ENCODE measurements at regions not wholly inside any gene's neighbourhood (a gene's known extent, or its start where the extent isn't known, plus 50 kb on each side); places are given as distances from the start of the nearest gene placed in this dataset.

DNA sequence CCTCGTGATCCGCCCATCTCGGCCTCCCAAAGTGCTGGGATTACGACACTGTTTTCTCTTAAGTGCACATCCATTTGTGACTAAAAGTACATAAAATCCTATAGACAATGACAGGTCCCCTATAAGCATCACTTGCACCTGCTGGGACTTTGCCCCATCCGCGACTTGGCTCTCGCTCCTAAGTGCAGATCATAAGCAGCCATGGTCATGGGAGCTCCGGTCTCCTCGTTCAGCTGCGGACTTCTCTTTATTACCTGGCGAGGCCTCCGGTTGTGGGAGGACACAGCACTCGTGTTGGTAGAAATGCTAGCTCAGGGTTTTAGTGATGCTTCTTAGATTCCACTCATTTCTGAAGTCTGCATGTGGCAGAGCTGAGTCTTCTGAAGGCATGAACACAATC is 92.7 kb upstream of the ST6GAL2 start:
- H3K9me3 ChIP-seq (ENCODE audit: control insufficient read depth, insufficient read depth, low read length): no peaks in the 10 kb centered on the region
- no peak overlapping the region for H3K4me3 ChIP-seq (ENCODE audit: low read depth, low read length)
- no peak overlapping the region for H3K9ac ChIP-seq (ENCODE audit: low read depth, low read length)
- H3K4me1 ChIP-seq (ENCODE audit: control insufficient read depth, insufficient read depth, low read length): no peaks in the 10 kb centered on the region
- no peaks in the 10 kb centered on the region for H3K36me3 ChIP-seq (ENCODE audit: control insufficient read depth, insufficient read depth, low read length)
- no peak overlapping the region for H3K27ac ChIP-seq (ENCODE audit: low read depth, low read length)
- no peaks in the 10 kb centered on the region for H3K27me3 ChIP-seq (ENCODE audit: control insufficient read depth, insufficient read depth, low read length)

DNA sequence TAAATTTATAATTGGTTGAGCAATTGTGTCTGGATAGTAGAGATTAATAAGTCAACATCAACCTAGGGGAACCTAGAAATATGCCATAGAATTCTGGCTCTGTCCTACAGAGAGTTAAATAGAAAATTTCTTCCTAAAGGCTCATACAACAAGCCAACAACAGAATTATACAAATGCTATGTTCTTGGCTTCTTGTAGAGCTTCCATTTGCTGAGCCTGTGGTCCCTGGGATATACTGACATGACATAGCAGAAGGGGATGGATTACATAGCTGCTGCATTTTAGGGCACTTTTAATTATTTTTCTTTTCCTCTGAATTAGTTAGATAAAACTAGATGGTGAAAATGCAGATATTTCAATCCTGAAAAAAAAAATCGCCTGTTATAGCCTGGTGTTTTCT is 95.5 kb upstream of the ST6GAL2 start:
- Histone ChIP-seq H3K9me3 (ENCODE audit: control insufficient read depth, insufficient read depth, low read length) (no peaks in the 10 kb centered on the region), H3K27ac (ENCODE audit: low read depth, low read length) (no peak overlapping the region), H3K4me3 (ENCODE audit: low read depth, low read length) (no peak overlapping the region), H3K36me3 (ENCODE audit: control insufficient read depth, insufficient read depth, low read length) (no peaks in the 10 kb centered on the region), H3K4me1 (ENCODE audit: control insufficient read depth, insufficient read depth, low read length) (no peaks in the 10 kb centered on the region), H3K9ac (ENCODE audit: low read depth, low read length) (no peak overlapping the region), H3K27me3 (ENCODE audit: control insufficient read depth, insufficient read depth, low read length) (no peaks in the 10 kb centered on the region)

DNA sequence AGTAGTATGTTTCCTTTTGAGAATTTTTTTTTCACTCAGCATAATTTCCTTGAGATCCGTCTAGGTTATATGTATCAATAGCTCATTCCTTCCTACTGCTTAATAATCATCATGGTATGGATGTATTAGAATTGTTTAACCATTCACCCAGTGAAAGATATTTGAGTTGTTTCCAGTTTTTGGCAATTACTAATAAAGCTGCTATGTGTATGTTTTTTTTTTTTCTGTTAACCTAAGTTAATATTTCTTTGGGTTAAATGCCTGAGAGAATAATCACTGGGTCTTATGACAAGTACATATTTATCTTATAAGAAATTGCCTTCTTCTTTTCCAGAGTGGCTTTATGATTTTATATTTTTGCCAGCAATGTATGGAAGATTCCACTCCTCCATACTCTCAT is 96.4 kb upstream of the ST6GAL2 start:
- no peaks in the 10 kb centered on the region for H3K36me3 ChIP-seq (ENCODE audit: control insufficient read depth, insufficient read depth, low read length)
- no peak overlapping the region for H3K4me3 ChIP-seq (ENCODE audit: low read depth, low read length)
- H3K9ac ChIP-seq (ENCODE audit: low read depth, low read length): no peak overlapping the region
- no peaks in the 10 kb centered on the region for H3K9me3 ChIP-seq (ENCODE audit: control insufficient read depth, insufficient read depth, low read length)
- no peaks in the 10 kb centered on the region for H3K27me3 ChIP-seq (ENCODE audit: control insufficient read depth, insufficient read depth, low read length)
- no peak overlapping the region for H3K27ac ChIP-seq (ENCODE audit: low read depth, low read length)
- no peaks in the 10 kb centered on the region for H3K4me1 ChIP-seq (ENCODE audit: control insufficient read depth, insufficient read depth, low read length)

DNA sequence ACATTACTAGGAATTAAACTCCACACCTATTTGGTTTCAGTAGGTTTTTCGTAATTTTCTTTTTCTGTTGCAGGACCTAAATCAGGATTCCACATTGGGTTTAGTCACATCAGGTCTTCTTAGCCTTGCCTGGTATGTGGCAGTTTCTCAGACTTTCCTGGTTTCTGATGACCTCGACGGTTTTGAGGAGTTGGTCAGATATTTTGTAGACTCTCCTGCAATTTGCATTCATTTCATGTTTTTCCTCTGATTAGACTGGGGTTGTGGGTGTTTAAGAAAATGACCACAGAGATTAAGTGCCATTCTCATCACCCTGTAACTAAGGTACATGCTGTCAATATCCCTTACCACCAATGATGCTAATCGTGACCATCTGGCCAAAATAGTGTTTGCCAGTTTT is 97.3 kb upstream of the ST6GAL2 start:
- Histone ChIP-seq H3K9ac (ENCODE audit: low read depth, low read length) (no peak overlapping the region), H3K4me3 (ENCODE audit: low read depth, low read length) (no peak overlapping the region), H3K27ac (ENCODE audit: low read depth, low read length) (no peak overlapping the region), H3K36me3 (ENCODE audit: control insufficient read depth, insufficient read depth, low read length) (no peaks in the 10 kb centered on the region), H3K27me3 (ENCODE audit: control insufficient read depth, insufficient read depth, low read length) (no peaks in the 10 kb centered on the region), H3K4me1 (ENCODE audit: control insufficient read depth, insufficient read depth, low read length) (peaks cover 2% of the 10 kb centered on the region; the same call in 1 of the 2 replicates), H3K9me3 (ENCODE audit: control insufficient read depth, insufficient read depth, low read length) (no peaks in the 10 kb centered on the region)

DNA sequence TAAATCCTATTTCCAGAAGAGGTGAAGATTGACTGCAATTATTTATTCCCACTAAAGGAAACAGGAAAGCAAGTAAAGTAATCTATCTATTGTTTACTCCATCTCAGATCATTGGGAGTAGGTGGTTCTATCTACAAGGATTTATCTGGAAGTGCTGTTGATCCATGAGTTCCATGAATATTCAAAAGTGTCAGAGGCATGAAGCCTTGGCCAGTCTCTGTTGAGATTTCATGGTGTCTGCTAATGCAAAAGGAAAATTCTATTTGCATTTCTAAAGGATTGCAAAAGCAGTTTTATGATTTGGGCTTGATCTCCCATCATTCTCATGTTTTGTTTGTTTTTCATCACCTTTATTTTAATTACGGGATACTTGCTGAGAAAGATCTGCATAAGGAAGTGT is 102.4 kb upstream of the ST6GAL2 start:
- Histone ChIP-seq H3K27ac (ENCODE audit: low read depth, low read length) (no peak overlapping the region), H3K9me3 (ENCODE audit: control insufficient read depth, insufficient read depth, low read length) (no peaks in the 10 kb centered on the region), H3K27me3 (ENCODE audit: control insufficient read depth, insufficient read depth, low read length) (no peaks in the 10 kb centered on the region), H3K36me3 (ENCODE audit: control insufficient read depth, insufficient read depth, low read length) (no peaks in the 10 kb centered on the region), H3K4me1 (ENCODE audit: control insufficient read depth, insufficient read depth, low read length) (peaks cover 10% of the 10 kb centered on the region; the same call in 1 of the 2 replicates), H3K4me3 (ENCODE audit: low read depth, low read length) (no peak overlapping the region), H3K9ac (ENCODE audit: low read depth, low read length) (no peak overlapping the region)

DNA sequence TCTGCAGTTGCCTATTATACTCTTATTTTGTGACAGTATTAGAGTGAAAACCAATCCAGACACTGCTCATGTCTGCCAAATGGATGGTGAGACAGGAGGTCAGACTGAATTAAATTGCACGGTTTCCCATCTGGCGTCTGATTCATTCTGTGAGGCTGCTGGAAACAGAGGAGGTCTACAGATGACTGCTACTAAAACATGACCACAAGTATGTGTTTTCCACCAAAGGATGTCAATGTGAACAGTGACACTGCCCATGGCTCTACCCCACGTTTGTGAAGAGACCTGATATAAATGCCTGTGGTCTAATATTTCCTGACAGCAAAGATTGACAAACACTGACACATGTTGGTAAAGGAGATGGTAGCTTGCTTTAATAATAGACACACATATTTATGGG is 104.3 kb upstream of the ST6GAL2 start:
- H3K9me3 ChIP-seq (ENCODE audit: control insufficient read depth, insufficient read depth, low read length): no peaks in the 10 kb centered on the region
- no peak overlapping the region for H3K27ac ChIP-seq (ENCODE audit: low read depth, low read length)
- no peak overlapping the region for H3K4me3 ChIP-seq (ENCODE audit: low read depth, low read length)
- no peaks in the 10 kb centered on the region for H3K36me3 ChIP-seq (ENCODE audit: control insufficient read depth, insufficient read depth, low read length)
- peaks cover 10% of the 10 kb centered on the region; the same call in 1 of the 2 replicates for H3K4me1 ChIP-seq (ENCODE audit: control insufficient read depth, insufficient read depth, low read length)
- H3K9ac ChIP-seq (ENCODE audit: low read depth, low read length): no peak overlapping the region
- H3K27me3 ChIP-seq (ENCODE audit: control insufficient read depth, insufficient read depth, low read length): no peaks in the 10 kb centered on the region

DNA sequence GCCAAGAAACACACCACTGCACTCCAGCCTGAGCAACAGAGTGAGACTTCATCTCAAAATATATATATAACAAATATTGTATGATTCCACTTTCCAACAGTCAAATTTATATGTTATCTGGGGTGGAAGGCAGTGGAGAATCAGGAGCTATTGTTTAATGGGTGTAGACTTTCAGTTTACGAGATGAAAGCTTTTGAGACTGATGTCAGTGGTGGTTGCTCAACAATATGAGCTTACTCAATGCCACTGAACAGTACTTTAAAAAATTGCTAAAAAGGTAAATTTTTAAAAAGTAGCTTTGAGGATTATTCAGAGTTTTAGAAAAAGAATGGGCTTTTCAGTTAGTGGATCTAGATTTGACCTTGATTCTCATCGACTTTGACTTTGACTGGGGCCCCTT is 105.9 kb upstream of the ST6GAL2 start:
- Histone ChIP-seq H3K4me1 (ENCODE audit: control insufficient read depth, insufficient read depth, low read length) (peaks cover 10% of the 10 kb centered on the region; the same call in 1 of the 2 replicates), H3K27ac (ENCODE audit: low read depth, low read length) (no peak overlapping the region), H3K4me3 (ENCODE audit: low read depth, low read length) (no peak overlapping the region), H3K36me3 (ENCODE audit: control insufficient read depth, insufficient read depth, low read length) (no peaks in the 10 kb centered on the region), H3K9me3 (ENCODE audit: control insufficient read depth, insufficient read depth, low read length) (no peaks in the 10 kb centered on the region), H3K27me3 (ENCODE audit: control insufficient read depth, insufficient read depth, low read length) (no peaks in the 10 kb centered on the region), H3K9ac (ENCODE audit: low read depth, low read length) (no peak overlapping the region)

DNA sequence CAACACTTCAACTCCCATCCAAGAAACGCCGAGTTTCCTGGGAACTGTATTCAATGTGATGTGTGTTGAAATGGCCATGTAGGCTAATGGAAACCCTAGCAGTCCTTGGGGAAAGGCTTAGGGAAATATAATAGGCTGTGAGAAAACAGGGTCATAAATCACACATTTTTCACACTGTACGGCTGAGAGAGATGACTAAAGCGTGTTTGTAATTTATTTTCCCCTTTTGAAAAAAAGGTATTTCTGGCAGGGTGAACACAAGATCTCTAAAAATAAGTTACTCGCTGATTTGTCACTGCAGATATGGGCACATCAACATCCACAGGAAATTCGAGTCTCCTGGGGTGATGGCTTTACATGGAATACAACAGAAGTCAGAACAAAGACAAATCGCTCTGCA is 109.6 kb upstream of the ST6GAL2 start:
- no peaks in the 10 kb centered on the region for H3K4me1 ChIP-seq (ENCODE audit: control insufficient read depth, insufficient read depth, low read length)
- H3K4me3 ChIP-seq (ENCODE audit: low read depth, low read length): no peak overlapping the region
- H3K36me3 ChIP-seq (ENCODE audit: control insufficient read depth, insufficient read depth, low read length): no peaks in the 10 kb centered on the region
- H3K27me3 ChIP-seq (ENCODE audit: control insufficient read depth, insufficient read depth, low read length): no peaks in the 10 kb centered on the region
- H3K27ac ChIP-seq (ENCODE audit: low read depth, low read length): no peak overlapping the region
- no peak overlapping the region for H3K9ac ChIP-seq (ENCODE audit: low read depth, low read length)
- no peaks in the 10 kb centered on the region for H3K9me3 ChIP-seq (ENCODE audit: control insufficient read depth, insufficient read depth, low read length)

DNA sequence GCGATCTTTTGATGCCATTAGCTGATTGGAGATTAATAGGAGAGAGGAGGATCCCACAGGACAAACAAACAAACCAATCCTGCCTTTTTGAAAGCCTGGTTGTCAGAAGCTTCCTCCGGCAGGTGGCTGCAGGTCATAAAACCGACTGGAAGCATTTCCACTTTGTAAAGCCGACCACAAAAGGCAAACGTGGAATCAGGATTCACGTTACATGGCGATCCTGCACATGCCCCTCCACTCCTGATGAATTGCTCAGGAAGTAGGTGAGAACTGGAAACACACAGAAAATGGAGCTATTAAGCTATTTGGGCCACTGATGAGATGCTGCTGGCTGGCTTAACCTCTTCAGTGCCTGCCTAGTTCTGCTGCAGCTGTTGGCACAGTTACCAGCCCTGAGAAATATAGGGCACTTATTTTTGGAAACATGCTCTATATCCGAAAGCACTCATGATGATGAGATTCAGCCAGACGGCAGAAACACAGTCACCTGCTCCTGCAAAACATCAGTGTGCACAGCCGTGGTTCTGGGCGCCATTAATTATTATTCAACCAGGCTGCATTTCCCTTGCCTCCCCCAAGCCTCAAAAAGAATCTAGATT is 110.3 kb upstream of the ST6GAL2 start:
- Histone ChIP-seq H3K27ac (ENCODE audit: low read depth, low read length) (no peak overlapping the region), H3K4me3 (ENCODE audit: low read depth, low read length) (no peak overlapping the region), H3K4me1 (ENCODE audit: control insufficient read depth, insufficient read depth, low read length) (no peaks in the 10 kb centered on the region), H3K27me3 (ENCODE audit: control insufficient read depth, insufficient read depth, low read length) (no peaks in the 10 kb centered on the region), H3K9ac (ENCODE audit: low read depth, low read length) (no peak overlapping the region), H3K9me3 (ENCODE audit: control insufficient read depth, insufficient read depth, low read length) (no peaks in the 10 kb centered on the region), H3K36me3 (ENCODE audit: control insufficient read depth, insufficient read depth, low read length) (no peaks in the 10 kb centered on the region)

DNA sequence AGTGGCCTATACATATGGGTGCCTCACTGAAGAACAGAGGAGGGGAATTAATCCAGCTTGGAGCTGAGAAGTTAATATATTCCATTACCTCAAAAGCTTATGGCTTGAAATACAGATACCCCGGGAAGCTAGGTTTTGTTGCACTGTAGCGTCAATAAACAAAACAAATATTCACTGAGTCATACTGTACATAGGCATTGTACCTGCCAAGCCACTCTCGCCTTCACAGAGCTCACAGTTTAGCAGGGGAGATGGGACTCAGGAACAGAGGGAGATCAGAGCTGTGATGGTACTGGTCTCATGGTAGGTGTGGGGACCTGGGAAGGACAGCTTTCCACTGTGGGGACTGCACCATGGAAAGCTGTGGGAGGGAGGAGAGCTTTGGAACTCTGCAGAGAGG is 111.2 kb upstream of the ST6GAL2 start:
- Histone ChIP-seq H3K27ac (ENCODE audit: low read depth, low read length) (no peak overlapping the region), H3K27me3 (ENCODE audit: control insufficient read depth, insufficient read depth, low read length) (no peaks in the 10 kb centered on the region), H3K9ac (ENCODE audit: low read depth, low read length) (no peak overlapping the region), H3K4me1 (ENCODE audit: control insufficient read depth, insufficient read depth, low read length) (no peaks in the 10 kb centered on the region), H3K9me3 (ENCODE audit: control insufficient read depth, insufficient read depth, low read length) (no peaks in the 10 kb centered on the region), H3K4me3 (ENCODE audit: low read depth, low read length) (no peak overlapping the region), H3K36me3 (ENCODE audit: control insufficient read depth, insufficient read depth, low read length) (no peaks in the 10 kb centered on the region)

DNA sequence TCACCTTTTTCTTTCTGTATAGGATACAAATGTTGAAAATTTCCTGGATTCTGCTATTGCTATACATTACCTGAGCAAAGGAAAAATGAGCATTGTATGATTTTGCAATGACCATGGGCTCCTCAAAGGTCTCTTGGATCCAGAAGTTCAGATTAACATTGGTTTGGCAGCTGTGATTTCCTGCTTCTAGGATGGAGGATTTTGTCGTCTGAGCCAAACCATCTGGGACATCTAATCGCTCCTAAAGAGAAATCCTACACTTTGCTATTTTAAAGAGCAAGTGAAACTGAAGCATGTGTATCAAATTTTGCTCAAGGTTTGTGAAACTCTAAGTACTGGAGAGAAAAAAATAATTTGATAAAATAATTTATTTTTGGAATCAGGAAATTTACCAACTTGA is 115.1 kb upstream of the ST6GAL2 start:
- H3K9me3 ChIP-seq (ENCODE audit: control insufficient read depth, insufficient read depth, low read length): no peaks in the 10 kb centered on the region
- H3K4me3 ChIP-seq (ENCODE audit: low read depth, low read length): no peak overlapping the region
- H3K9ac ChIP-seq (ENCODE audit: low read depth, low read length): no peak overlapping the region
- H3K27ac ChIP-seq (ENCODE audit: low read depth, low read length): no peak overlapping the region
- no peaks in the 10 kb centered on the region for H3K27me3 ChIP-seq (ENCODE audit: control insufficient read depth, insufficient read depth, low read length)
- H3K4me1 ChIP-seq (ENCODE audit: control insufficient read depth, insufficient read depth, low read length): no peaks in the 10 kb centered on the region
- H3K36me3 ChIP-seq (ENCODE audit: control insufficient read depth, insufficient read depth, low read length): no peaks in the 10 kb centered on the region

DNA sequence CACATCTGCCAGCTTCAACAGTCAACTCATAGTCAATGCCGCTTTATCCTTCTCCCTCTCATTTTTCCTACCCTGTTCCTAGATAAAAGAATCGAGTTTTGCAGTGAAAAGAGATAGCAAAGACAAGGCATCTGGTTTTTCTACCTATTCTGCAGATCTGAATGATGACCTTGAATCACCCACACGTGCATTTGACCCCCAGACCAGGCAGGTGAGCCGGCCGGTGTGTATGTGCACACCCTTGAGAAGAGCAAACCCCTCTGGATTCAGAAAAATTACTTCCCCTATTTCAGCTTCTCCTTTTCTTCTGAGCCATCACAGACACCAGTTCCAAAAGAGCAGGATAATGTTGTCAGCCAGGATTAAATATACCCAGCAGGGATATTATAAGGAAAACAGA is 115.6 kb upstream of the ST6GAL2 start:
- Histone ChIP-seq H3K4me3 (ENCODE audit: low read depth, low read length) (no peak overlapping the region), H3K9me3 (ENCODE audit: control insufficient read depth, insufficient read depth, low read length) (no peaks in the 10 kb centered on the region), H3K36me3 (ENCODE audit: control insufficient read depth, insufficient read depth, low read length) (no peaks in the 10 kb centered on the region), H3K4me1 (ENCODE audit: control insufficient read depth, insufficient read depth, low read length) (no peaks in the 10 kb centered on the region), H3K27ac (ENCODE audit: low read depth, low read length) (no peak overlapping the region), H3K27me3 (ENCODE audit: control insufficient read depth, insufficient read depth, low read length) (no peaks in the 10 kb centered on the region), H3K9ac (ENCODE audit: low read depth, low read length) (no peak overlapping the region)

Data from HUES48 (cell line).